MCF 10A (cell line): ENCODE measurements at regions not wholly inside any gene's neighbourhood (a gene's known extent, or its start where the extent isn't known, plus 50 kb on each side); places are given as distances from the start of the nearest gene placed in this dataset.

ENCODE experiments used
- BruUV-seq: library from RNA; stranded (reverse); fragments of 400-500 nt; replicated peaks from 2 replicates; lab custom pipeline; 2021; lab: Mats Ljungman, UMichigan
- CTCF ChIA-PET: fragments of 300-600 bp; sonication (Branson Sonifier 250); formaldehyde crosslinking; extraction: SDS; loops from one replicate; lab custom pipeline; 2021; ENCODE audit warnings: antibody characterized with exemption, inconsistent platforms; lab: Yijun Ruan, JAX
- POLR2A ChIA-PET: fragments of 300-600, 350-650 bp; sonication (Branson Sonifier 250); formaldehyde crosslinking; extraction: SDS; loops from one replicate; lab custom pipeline; 2020; ENCODE audit warnings: antibody characterized with exemption, inconsistent platforms; lab: Yijun Ruan, JAX
- DNase-seq: peaks from one replicate; pipeline ENCODE4 v3.0.0-alpha.2; 2018; ENCODE audit not compliant: unreplicated experiment
- H3K27ac Mint-ChIP-seq: one replicate; pipeline ENCODE4 v1.8.0; 2022; ENCODE audit warnings: mild to moderate bottlenecking, low read depth, mixed read lengths; ENCODE audit not compliant: unreplicated experiment
- H3K27me3 Mint-ChIP-seq: one replicate; pipeline ENCODE4 v1.8.0; 2022; ENCODE audit warnings: mixed read lengths; ENCODE audit not compliant: insufficient read depth, unreplicated experiment
- H3K36me3 Mint-ChIP-seq: one replicate; pipeline ENCODE4 v1.8.0; 2022; ENCODE audit warnings: mild to moderate bottlenecking, moderate library complexity, mixed read lengths; ENCODE audit not compliant: insufficient read depth, unreplicated experiment
- H3K4me1 Mint-ChIP-seq: one replicate; pipeline ENCODE4 v1.8.0; 2022; ENCODE audit warnings: mixed read lengths; ENCODE audit not compliant: insufficient read depth, unreplicated experiment
- H3K4me3 Mint-ChIP-seq: one replicate; pipeline ENCODE4 v1.8.0; 2022; ENCODE audit warnings: mild to moderate bottlenecking, moderate library complexity, mixed read lengths; ENCODE audit not compliant: unreplicated experiment
- H3K9me3 Mint-ChIP-seq: one replicate; pipeline ENCODE4 v1.8.0; 2022; ENCODE audit warnings: mixed read lengths; ENCODE audit not compliant: unreplicated experiment
- intact Hi-C: fragments of 100-400 bp; cut with micrococcal nuclease; formaldehyde crosslinking; loops from 2 replicates; pipeline ENCODE4 v1.14.1; 2022
- TF ChIP-seq, protein P1 (sequence below): fragments of 200-600 bp; IDR thresholded peaks from one replicate; pipeline ENCODE4 v1.8.0; 2022; ENCODE audit warnings: antibody characterized with exemption, mild to moderate bottlenecking; ENCODE audit not compliant: unreplicated experiment

DNA sequence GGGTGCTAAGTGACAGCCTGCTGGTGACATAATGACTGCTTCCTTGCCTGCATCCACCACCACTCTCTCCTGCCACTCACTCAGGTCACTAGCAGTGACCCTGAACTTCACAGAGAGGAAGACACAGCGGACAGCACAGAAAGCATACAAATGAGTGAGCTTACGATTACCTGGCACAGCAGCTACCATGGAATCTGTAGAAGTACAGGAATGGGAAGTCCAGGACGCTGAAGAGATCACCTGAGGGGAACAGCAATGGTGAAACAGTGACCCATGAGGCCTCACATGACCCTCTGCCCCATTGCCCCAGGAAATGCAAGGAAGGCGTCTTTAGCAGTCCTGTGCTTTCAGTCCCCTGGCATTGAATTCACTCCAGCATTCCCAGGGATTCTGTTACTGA, 96.7 kb upstream of the RIOK3 start:
- H3K27ac Mint-ChIP-seq = no peak overlapping the region
- peaks cover 12% of the 10 kb centered on the region for H3K36me3 Mint-ChIP-seq
- ChIA-PET CTCF (interaction anchor here (0.5 to 0.8 kb wide), 2 partner anchors 17 to 298 kb away, joined by 3 read pairs; no protein-coding TSS in a partner anchor), POLR2A (no interaction called here)
- intact Hi-C loops = no loop called here
- DNase-seq = no peak
- BruUV-seq = no TSS peak
- H3K4me3 Mint-ChIP-seq = no peak overlapping the region
- no peaks in the 10 kb centered on the region for H3K9me3 Mint-ChIP-seq
- TF ChIP-seq, protein P1, sequence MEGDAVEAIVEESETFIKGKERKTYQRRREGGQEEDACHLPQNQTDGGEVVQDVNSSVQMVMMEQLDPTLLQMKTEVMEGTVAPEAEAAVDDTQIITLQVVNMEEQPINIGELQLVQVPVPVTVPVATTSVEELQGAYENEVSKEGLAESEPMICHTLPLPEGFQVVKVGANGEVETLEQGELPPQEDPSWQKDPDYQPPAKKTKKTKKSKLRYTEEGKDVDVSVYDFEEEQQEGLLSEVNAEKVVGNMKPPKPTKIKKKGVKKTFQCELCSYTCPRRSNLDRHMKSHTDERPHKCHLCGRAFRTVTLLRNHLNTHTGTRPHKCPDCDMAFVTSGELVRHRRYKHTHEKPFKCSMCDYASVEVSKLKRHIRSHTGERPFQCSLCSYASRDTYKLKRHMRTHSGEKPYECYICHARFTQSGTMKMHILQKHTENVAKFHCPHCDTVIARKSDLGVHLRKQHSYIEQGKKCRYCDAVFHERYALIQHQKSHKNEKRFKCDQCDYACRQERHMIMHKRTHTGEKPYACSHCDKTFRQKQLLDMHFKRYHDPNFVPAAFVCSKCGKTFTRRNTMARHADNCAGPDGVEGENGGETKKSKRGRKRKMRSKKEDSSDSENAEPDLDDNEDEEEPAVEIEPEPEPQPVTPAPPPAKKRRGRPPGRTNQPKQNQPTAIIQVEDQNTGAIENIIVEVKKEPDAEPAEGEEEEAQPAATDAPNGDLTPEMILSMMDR = no peak
- H3K4me1 Mint-ChIP-seq = peaks cover 7% of the 10 kb centered on the region
- H3K27me3 Mint-ChIP-seq = no peaks in the 10 kb centered on the region

DNA sequence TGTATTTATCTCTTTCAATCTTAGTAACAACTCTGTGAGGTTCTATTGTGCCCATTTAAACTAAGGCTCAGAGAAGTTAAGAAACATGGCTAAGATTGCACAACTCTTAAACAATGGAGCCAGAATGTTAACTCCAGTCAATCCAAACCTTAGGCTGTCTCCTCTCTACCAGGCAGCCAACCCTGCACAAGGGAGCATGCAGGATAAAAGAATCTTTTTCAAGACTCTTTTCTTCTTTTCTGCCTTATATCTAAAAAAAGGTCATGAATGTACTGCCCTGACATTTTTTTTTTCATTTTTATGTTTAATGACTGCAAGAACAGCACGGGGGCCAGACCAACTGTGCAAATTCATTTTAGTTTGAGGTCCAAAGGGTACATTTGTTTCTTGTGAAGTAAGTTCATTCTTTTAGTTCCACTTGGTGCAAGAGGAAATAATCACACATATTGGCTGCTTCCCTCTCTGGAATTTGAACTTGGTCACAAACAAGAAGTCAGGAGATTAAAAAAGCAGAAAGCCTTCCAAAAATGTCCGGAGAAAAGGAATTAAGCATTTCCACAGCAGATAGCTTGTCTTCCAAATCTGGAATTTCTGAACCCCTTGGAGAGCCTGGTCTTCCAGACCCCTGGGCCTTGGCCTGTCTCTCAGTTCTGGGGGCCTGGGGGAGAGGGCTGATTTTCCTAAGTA, 96.0 kb upstream of the RIOK3 start:
- no peak overlapping the region for H3K27ac Mint-ChIP-seq
- ChIA-PET POLR2A (no interaction called here), CTCF (interaction anchor here (0.5 kb wide), 2 partner anchors 299 to 326 kb away, joined by 3 to 5 read pairs; no protein-coding TSS in a partner anchor)
- TF ChIP-seq, protein P1 = no peak
- H3K4me1 Mint-ChIP-seq = peaks cover 7% of the 10 kb centered on the region
- H3K36me3 Mint-ChIP-seq = peaks cover 5% of the 10 kb centered on the region
- intact Hi-C loops = no loop called here
- H3K27me3 Mint-ChIP-seq = no peaks in the 10 kb centered on the region
- no peaks in the 10 kb centered on the region for H3K9me3 Mint-ChIP-seq
- DNase-seq = peak; percentile 32
- BruUV-seq = no TSS peak
- H3K4me3 Mint-ChIP-seq = no peak overlapping the region

DNA sequence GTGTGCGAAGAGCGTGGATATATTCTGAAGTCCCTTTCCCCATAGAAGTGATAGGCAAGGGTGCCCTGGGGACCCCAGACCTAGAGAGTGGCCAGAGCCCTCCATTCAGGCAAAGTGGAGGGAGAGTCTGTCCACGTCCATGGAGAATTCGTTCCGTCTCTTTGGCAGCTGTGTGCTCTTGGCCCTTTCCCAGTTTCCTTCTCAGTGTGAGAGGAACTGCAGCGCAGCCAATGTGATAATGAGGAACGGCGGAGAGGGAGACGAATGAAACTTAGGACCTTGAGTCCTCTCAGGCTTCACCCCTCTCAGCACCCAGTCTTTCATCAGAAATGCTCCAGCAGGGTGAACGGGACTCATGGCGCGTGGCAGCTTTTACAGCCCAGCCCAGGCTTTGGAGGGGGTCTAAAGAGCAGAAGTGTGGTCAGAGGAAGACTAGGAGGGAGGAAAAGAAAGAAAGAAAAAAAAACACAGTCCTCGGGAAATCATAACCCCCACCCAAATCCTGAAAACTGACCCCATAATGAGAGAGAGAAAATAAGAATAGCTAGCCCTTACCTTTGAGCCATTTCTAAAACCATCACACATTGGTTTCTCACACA, 95.0 kb upstream of the RIOK3 start:
- Mint-ChIP-seq H3K27me3 (no peaks in the 10 kb centered on the region), H3K27ac (no peak overlapping the region), H3K9me3 (no peaks in the 10 kb centered on the region), H3K36me3 (peaks cover 5% of the 10 kb centered on the region), H3K4me1 (peaks cover 7% of the 10 kb centered on the region), H3K4me3 (no peak overlapping the region)
- no TSS peak for BruUV-seq
- ChIA-PET POLR2A (no interaction called here), CTCF (interaction anchor here (0.6 kb wide), 1 partner anchor 55 kb away, joined by 3 read pairs; no protein-coding TSS in a partner anchor)
- intact Hi-C loops = no loop called here
- TF ChIP-seq, protein P1 = no peak
- no peak for DNase-seq

DNA sequence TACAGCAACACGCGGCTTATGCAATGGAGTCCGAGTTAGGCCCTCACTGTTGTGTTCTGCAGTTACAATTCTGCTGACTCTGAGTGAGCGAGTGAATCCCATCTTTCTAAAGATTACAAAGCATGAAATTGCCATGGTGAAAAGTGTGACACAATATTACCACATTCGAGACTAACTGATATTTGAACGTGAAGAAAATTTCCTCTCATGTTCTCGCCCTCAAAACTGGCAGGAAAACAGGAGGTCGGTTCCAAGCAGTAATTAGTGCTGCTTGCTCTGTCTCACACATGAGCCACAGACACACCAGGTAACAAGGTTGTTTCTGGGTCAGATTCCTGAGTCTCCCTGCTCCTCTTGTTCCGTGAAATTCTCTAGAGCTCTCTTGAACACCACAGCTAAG, 93.7 kb upstream of the RIOK3 start:
- peaks cover 5% of the 10 kb centered on the region for H3K4me1 Mint-ChIP-seq
- no peaks in the 10 kb centered on the region for H3K27me3 Mint-ChIP-seq
- intact Hi-C loops = no loop called here
- H3K27ac Mint-ChIP-seq = no peak overlapping the region
- ChIA-PET CTCF (no interaction called here), POLR2A (no interaction called here)
- DNase-seq = no peak
- H3K4me3 Mint-ChIP-seq = no peak overlapping the region
- no TSS peak for BruUV-seq
- peaks cover 5% of the 10 kb centered on the region for H3K36me3 Mint-ChIP-seq
- no peaks in the 10 kb centered on the region for H3K9me3 Mint-ChIP-seq
- TF ChIP-seq, protein P1 = no peak
